ENCODE measurements at regions not wholly inside any gene's neighbourhood (a gene's known extent, or its start where the extent isn't known, plus 50 kb on each side); places are given as distances from the start of the nearest gene placed in this dataset.

DNA sequence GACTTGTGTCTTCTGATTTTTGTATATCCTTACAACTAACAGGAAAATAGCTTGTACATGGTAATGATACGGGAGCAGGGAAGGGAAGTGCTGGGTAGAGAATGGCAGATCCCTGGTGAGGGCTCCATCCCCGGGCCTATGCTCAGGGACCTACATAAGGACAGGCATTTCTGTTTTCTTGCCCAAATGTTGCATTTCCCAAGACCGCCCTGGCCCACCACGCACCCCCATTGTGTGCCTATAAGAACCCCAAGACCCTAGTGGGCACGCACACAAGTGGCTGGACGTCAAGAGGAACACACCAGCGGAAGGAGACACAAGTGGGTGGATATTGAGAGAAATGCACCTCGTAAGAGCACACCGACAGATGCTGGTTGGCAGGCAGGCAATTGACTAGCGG is 616.3 kb upstream of the MAN1A1 start:
- TF ChIP-seq POLR2AphosphoS5 (IDR thresholded peaks at IDR 0.05; ENCODE audit: low read depth, low read length) (no peak), FOXP2 (optimal IDR thresholded peaks at IDR 0.05; ENCODE audit: borderline replicate concordance, extremely low read depth, extremely low read length, insufficient read depth) (no peak), SIN3A (IDR thresholded peaks at IDR 0.05; ENCODE audit: borderline replicate concordance, insufficient read depth, low read length) (no peak), TAF1 (IDR thresholded peaks at IDR 0.05; ENCODE audit: borderline replicate concordance, insufficient read depth, low read length) (no peak)
- TF ChIP-seq, protein P1, sequence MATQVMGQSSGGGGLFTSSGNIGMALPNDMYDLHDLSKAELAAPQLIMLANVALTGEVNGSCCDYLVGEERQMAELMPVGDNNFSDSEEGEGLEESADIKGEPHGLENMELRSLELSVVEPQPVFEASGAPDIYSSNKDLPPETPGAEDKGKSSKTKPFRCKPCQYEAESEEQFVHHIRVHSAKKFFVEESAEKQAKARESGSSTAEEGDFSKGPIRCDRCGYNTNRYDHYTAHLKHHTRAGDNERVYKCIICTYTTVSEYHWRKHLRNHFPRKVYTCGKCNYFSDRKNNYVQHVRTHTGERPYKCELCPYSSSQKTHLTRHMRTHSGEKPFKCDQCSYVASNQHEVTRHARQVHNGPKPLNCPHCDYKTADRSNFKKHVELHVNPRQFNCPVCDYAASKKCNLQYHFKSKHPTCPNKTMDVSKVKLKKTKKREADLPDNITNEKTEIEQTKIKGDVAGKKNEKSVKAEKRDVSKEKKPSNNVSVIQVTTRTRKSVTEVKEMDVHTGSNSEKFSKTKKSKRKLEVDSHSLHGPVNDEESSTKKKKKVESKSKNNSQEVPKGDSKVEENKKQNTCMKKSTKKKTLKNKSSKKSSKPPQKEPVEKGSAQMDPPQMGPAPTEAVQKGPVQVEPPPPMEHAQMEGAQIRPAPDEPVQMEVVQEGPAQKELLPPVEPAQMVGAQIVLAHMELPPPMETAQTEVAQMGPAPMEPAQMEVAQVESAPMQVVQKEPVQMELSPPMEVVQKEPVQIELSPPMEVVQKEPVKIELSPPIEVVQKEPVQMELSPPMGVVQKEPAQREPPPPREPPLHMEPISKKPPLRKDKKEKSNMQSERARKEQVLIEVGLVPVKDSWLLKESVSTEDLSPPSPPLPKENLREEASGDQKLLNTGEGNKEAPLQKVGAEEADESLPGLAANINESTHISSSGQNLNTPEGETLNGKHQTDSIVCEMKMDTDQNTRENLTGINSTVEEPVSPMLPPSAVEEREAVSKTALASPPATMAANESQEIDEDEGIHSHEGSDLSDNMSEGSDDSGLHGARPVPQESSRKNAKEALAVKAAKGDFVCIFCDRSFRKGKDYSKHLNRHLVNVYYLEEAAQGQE (IDR thresholded peaks at IDR 0.05; ENCODE audit: insufficient read depth in 1 of 2, low read depth in 2 of 2, low read length in 2 of 2), result no peak

GRCh38 chr6:119965008-119965407 is 615.4 kb upstream of the MAN1A1 start:
- no peak for TF ChIP-seq TAF1 (IDR thresholded peaks at IDR 0.05; ENCODE audit: borderline replicate concordance, insufficient read depth, low read length)
- TF ChIP-seq FOXP2 (optimal IDR thresholded peaks at IDR 0.05; ENCODE audit: borderline replicate concordance, extremely low read depth, extremely low read length, insufficient read depth), result no peak
- TF ChIP-seq, protein P1 (IDR thresholded peaks at IDR 0.05; ENCODE audit: insufficient read depth in 1 of 2, low read depth in 2 of 2, low read length in 2 of 2), result no peak

DNA sequence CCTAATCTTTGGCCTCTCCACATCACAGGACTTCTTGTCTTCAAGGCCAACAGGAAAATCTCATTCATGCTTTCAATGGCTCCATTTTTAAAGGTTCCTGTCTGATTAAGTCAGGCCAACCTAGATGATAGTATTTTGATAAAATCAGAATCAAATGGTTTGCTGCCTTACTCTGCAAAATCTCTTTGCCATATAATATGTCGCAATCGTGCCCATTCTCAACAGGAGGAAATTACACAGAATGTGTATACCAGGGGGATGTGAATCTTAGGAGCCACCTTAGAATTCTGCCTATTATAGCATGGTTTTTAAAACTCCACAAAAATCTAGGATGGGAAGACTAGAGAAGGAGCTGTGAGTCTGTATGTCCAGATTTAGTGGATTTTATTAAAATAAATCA is 612.9 kb upstream of the MAN1A1 start:
- TF ChIP-seq POLR2AphosphoS5 (IDR thresholded peaks at IDR 0.05; ENCODE audit: low read depth, low read length) (no peak), SIN3A (IDR thresholded peaks at IDR 0.05; ENCODE audit: borderline replicate concordance, insufficient read depth, low read length) (no peak), TAF1 (IDR thresholded peaks at IDR 0.05; ENCODE audit: borderline replicate concordance, insufficient read depth, low read length) (no peak), FOXP2 (optimal IDR thresholded peaks at IDR 0.05; ENCODE audit: borderline replicate concordance, extremely low read depth, extremely low read length, insufficient read depth) (no peak)
- TF ChIP-seq, protein P1 (IDR thresholded peaks at IDR 0.05; ENCODE audit: insufficient read depth in 1 of 2, low read depth in 2 of 2, low read length in 2 of 2), result no peak

DNA sequence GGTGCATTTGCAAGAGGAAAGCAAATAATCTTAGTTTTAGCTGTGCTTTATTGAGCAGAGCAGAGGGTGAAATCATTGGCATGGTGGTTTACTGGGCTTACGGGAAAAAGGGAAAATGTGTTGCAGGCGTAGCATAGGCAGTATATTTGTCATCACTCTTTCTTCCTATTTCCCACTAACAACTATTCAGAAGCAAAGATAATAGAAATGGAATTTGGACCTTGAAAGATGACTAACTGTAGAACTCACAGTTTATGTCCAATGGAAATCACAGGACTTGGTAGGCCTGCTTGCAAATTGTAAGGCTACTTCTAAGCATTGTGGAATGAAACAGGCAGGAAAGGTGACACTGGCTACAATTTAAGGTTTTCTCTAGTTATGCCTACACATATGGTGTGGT is 611.9 kb upstream of the MAN1A1 start:
- TF ChIP-seq, protein P1 (IDR thresholded peaks at IDR 0.05; ENCODE audit: insufficient read depth in 1 of 2, low read depth in 2 of 2, low read length in 2 of 2), result no peak
- no peak for TF ChIP-seq FOXP2 (optimal IDR thresholded peaks at IDR 0.05; ENCODE audit: borderline replicate concordance, extremely low read depth, extremely low read length, insufficient read depth)
- no peak for TF ChIP-seq TAF1 (IDR thresholded peaks at IDR 0.05; ENCODE audit: borderline replicate concordance, insufficient read depth, low read length)
- TF ChIP-seq SIN3A (IDR thresholded peaks at IDR 0.05; ENCODE audit: borderline replicate concordance, insufficient read depth, low read length), result no peak
- no peak for TF ChIP-seq POLR2AphosphoS5 (IDR thresholded peaks at IDR 0.05; ENCODE audit: low read depth, low read length)

GRCh38 chr6:119960456-119960855 is 610.9 kb upstream of the MAN1A1 start:
- no peak for TF ChIP-seq SIN3A (IDR thresholded peaks at IDR 0.05; ENCODE audit: borderline replicate concordance, insufficient read depth, low read length)
- TF ChIP-seq, protein P1 (IDR thresholded peaks at IDR 0.05; ENCODE audit: insufficient read depth in 1 of 2, low read depth in 2 of 2, low read length in 2 of 2), result no peak
- no peak for TF ChIP-seq POLR2AphosphoS5 (IDR thresholded peaks at IDR 0.05; ENCODE audit: low read depth, low read length)
- no peak for TF ChIP-seq FOXP2 (optimal IDR thresholded peaks at IDR 0.05; ENCODE audit: borderline replicate concordance, extremely low read depth, extremely low read length, insufficient read depth)
- TF ChIP-seq TAF1 (IDR thresholded peaks at IDR 0.05; ENCODE audit: borderline replicate concordance, insufficient read depth, low read length), result no peak

Measured in PFSK-1 (cell line).